ENCODE measurements at regions not wholly inside any gene's neighbourhood (a gene's known extent, or its start where the extent isn't known, plus 50 kb on each side); places are given as distances from the start of the nearest gene placed in this dataset.

GRCh38 chr7:118085000-118085399 lies 99.0 kb upstream of the LSM8 start:
- no peaks in the 10 kb centered on the region for H4K20me1 ChIP-seq (ENCODE audit: low read depth, low read length)
- no peaks in the 10 kb centered on the region for H3K9me2 ChIP-seq (replicated peaks; ENCODE audit: insufficient read depth, low read length)
- H3K4me2 ChIP-seq (ENCODE audit: low read depth, low read length, poor library complexity, severe bottlenecking), result no peak overlapping the region
- no peaks in the 10 kb centered on the region for H3F3A ChIP-seq (ENCODE audit: insufficient read depth)
- no peaks in the 10 kb centered on the region for H3K27me3 ChIP-seq (ENCODE audit: low read length)
- H3K27ac ChIP-seq (ENCODE audit: low read depth, low read length), result no peak overlapping the region
- no peak overlapping the region for H3K9ac ChIP-seq (ENCODE audit: low read length)
- no peaks in the 10 kb centered on the region for H3K36me3 ChIP-seq (ENCODE audit: low read length)
- H3K9me3 ChIP-seq (ENCODE audit: insufficient read depth, low read length), result no peaks in the 10 kb centered on the region
- H2AFZ ChIP-seq (ENCODE audit: low read depth, low read length, severe bottlenecking), result no peak overlapping the region
- H3K4me3 ChIP-seq (ENCODE audit: insufficient read depth, low read length, poor library complexity, severe bottlenecking), result no peak overlapping the region
- no peaks in the 10 kb centered on the region for H3K79me2 ChIP-seq (ENCODE audit: insufficient read depth, low read length)
- TF ChIP-seq EZH2phosphoT487 (conservative IDR thresholded peaks at IDR 0.05; ENCODE audit: low read length) (no peak), CTCF (IDR thresholded peaks at IDR 0.05; ENCODE audit: insufficient read depth, low read length, poor library complexity, severe bottlenecking) (no peak)

GRCh38 chr7:118087126-118087525 lies 96.8 kb upstream of the LSM8 start:
- Histone ChIP-seq H3K9me3 (ENCODE audit: insufficient read depth, low read length) (no peaks in the 10 kb centered on the region), H3F3A (ENCODE audit: insufficient read depth) (no peaks in the 10 kb centered on the region), H3K4me3 (ENCODE audit: insufficient read depth, low read length, poor library complexity, severe bottlenecking) (no peak overlapping the region), H4K20me1 (ENCODE audit: low read depth, low read length) (no peaks in the 10 kb centered on the region), H3K9ac (ENCODE audit: low read length) (no peak overlapping the region), H3K36me3 (ENCODE audit: low read length) (no peaks in the 10 kb centered on the region), H3K79me2 (ENCODE audit: insufficient read depth, low read length) (no peaks in the 10 kb centered on the region), H3K4me2 (ENCODE audit: low read depth, low read length, poor library complexity, severe bottlenecking) (no peak overlapping the region), H3K27ac (ENCODE audit: low read depth, low read length) (no peak overlapping the region), H3K9me2 (replicated peaks; ENCODE audit: insufficient read depth, low read length) (no peaks in the 10 kb centered on the region), H3K27me3 (ENCODE audit: low read length) (no peaks in the 10 kb centered on the region), H2AFZ (ENCODE audit: low read depth, low read length, severe bottlenecking) (no peak overlapping the region)
- TF ChIP-seq EZH2phosphoT487 (conservative IDR thresholded peaks at IDR 0.05; ENCODE audit: low read length) (no peak), CTCF (IDR thresholded peaks at IDR 0.05; ENCODE audit: insufficient read depth, low read length, poor library complexity, severe bottlenecking) (no peak)

GRCh38 chr7:118094044-118094443 lies 89.9 kb upstream of the LSM8 start:
- Histone ChIP-seq H3K4me3 (ENCODE audit: insufficient read depth, low read length, poor library complexity, severe bottlenecking) (no peak overlapping the region), H4K20me1 (ENCODE audit: low read depth, low read length) (no peaks in the 10 kb centered on the region), H3K27ac (ENCODE audit: low read depth, low read length) (no peak overlapping the region), H3K4me2 (ENCODE audit: low read depth, low read length, poor library complexity, severe bottlenecking) (no peak overlapping the region), H3K9me2 (replicated peaks; ENCODE audit: insufficient read depth, low read length) (no peaks in the 10 kb centered on the region), H3F3A (ENCODE audit: insufficient read depth) (no peaks in the 10 kb centered on the region), H3K79me2 (ENCODE audit: insufficient read depth, low read length) (no peaks in the 10 kb centered on the region), H3K27me3 (ENCODE audit: low read length) (no peaks in the 10 kb centered on the region), H3K9ac (ENCODE audit: low read length) (no peak overlapping the region), H3K9me3 (ENCODE audit: insufficient read depth, low read length) (no peaks in the 10 kb centered on the region), H3K36me3 (ENCODE audit: low read length) (no peaks in the 10 kb centered on the region), H2AFZ (ENCODE audit: low read depth, low read length, severe bottlenecking) (no peak overlapping the region)
- no peak for TF ChIP-seq EZH2phosphoT487 (conservative IDR thresholded peaks at IDR 0.05; ENCODE audit: low read length)
- no peak for TF ChIP-seq CTCF (IDR thresholded peaks at IDR 0.05; ENCODE audit: insufficient read depth, low read length, poor library complexity, severe bottlenecking)
